ENCODE measurements at regions not wholly inside any gene's neighbourhood (a gene's known extent, or its start where the extent isn't known, plus 50 kb on each side); places are given as distances from the start of the nearest gene placed in this dataset.
"Not testable (repeated sequence)": the region's sequence is repeated elsewhere in the genome, so short reads cannot be mapped to it uniquely, and the experiment has no call there.

- 82 to 91% methylated on average over 15 of the region's 16 CpGs for WGBS, 2 donors
- H3K4me1 ChIP-seq (ENCODE audit: control insufficient read depth in 5 of 5, insufficient read depth in 5 of 5, low read length in 5 of 5); ATAC-seq (ENCODE audit: insufficient read depth, low FRiP score); H3K4me3 ChIP-seq; H3K27ac ChIP-seq (ENCODE audit: low read depth in 1 of 2, low read length in 1 of 2); H3K9me3 ChIP-seq (ENCODE audit: control insufficient read depth in 4 of 4, insufficient read depth in 3 of 4, low read length in 3 of 4); H3K9ac ChIP-seq (ENCODE audit: insufficient read depth in 1 of 2, low read length in 2 of 2); H3K36me3 ChIP-seq (ENCODE audit: control insufficient read depth in 4 of 4, insufficient read depth in 4 of 4, low read length in 4 of 4); DNase-seq; H3K27me3 ChIP-seq (ENCODE audit: control insufficient read depth in 3 of 3, insufficient read depth in 3 of 3, low read length in 2 of 3): not testable (repeated sequence)
Observed at GRCh38 chr1:219863816-219864215, 64.5 kb downstream of the SLC30A10 start.

GRCh38 chr1:219862366-219862765, 66.0 kb downstream of the SLC30A10 start:
- Histone ChIP-seq H3K27me3 (ENCODE audit: control insufficient read depth in 3 of 3, insufficient read depth in 3 of 3, low read length in 2 of 3) (no peaks in the 10 kb centered on the region), H3K4me3 (no peak overlapping the region), H3K36me3 (ENCODE audit: control insufficient read depth in 4 of 4, insufficient read depth in 4 of 4, low read length in 4 of 4) (no peaks in the 10 kb centered on the region), H3K27ac (ENCODE audit: low read depth in 1 of 2, low read length in 1 of 2) (no peak overlapping the region), H3K9me3 (ENCODE audit: control insufficient read depth in 4 of 4, insufficient read depth in 3 of 4, low read length in 3 of 4) (peaks cover 0 to 2% (median under 1%) of the 10 kb centered on the region in 4 donors), H3K9ac (ENCODE audit: insufficient read depth in 1 of 2, low read length in 2 of 2) (no peak overlapping the region), H3K4me1 (ENCODE audit: control insufficient read depth in 5 of 5, insufficient read depth in 5 of 5, low read length in 5 of 5) (no peaks in the 10 kb centered on the region)
- no peak for TF ChIP-seq CTCF (IDR thresholded peaks at IDR 0.05; ENCODE audit: control extremely low read depth, extremely low read depth)
- no peak for ATAC-seq (ENCODE audit: insufficient read depth, low FRiP score)
- WGBS, 2 donors, result 44 to 48% methylated on average over 1 of the region's 1 CpG
- no peak for DNase-seq

GRCh38 chr1:219858980-219859379, 69.4 kb downstream of the SLC30A10 start:
- 37 to 67% methylated on average over 3 of the region's 3 CpGs for WGBS, 2 donors
- H3K36me3 ChIP-seq (ENCODE audit: control insufficient read depth in 4 of 4, insufficient read depth in 4 of 4, low read length in 4 of 4), result no peaks in the 10 kb centered on the region
- no peaks in the 10 kb centered on the region for H3K27me3 ChIP-seq (ENCODE audit: control insufficient read depth in 3 of 3, insufficient read depth in 3 of 3, low read length in 2 of 3)
- H3K4me1 ChIP-seq (ENCODE audit: control insufficient read depth in 5 of 5, insufficient read depth in 5 of 5, low read length in 5 of 5), result no peaks in the 10 kb centered on the region
- H3K9me3 ChIP-seq (ENCODE audit: control insufficient read depth in 4 of 4, insufficient read depth in 3 of 4, low read length in 3 of 4), result peaks cover 0 to 2% (median under 1%) of the 10 kb centered on the region in 4 donors
- DNase-seq, result no peak
- no peak for ATAC-seq (ENCODE audit: insufficient read depth, low FRiP score)
- no peak overlapping the region for H3K4me3 ChIP-seq
- TF ChIP-seq CTCF (IDR thresholded peaks at IDR 0.05; ENCODE audit: control extremely low read depth, extremely low read depth), result no peak
- H3K9ac ChIP-seq (ENCODE audit: insufficient read depth in 1 of 2, low read length in 2 of 2), result no peak overlapping the region
- no peak overlapping the region for H3K27ac ChIP-seq (ENCODE audit: low read depth in 1 of 2, low read length in 1 of 2)

- Histone ChIP-seq H3K9ac (ENCODE audit: insufficient read depth in 1 of 2, low read length in 2 of 2) (no peak overlapping the region), H3K36me3 (ENCODE audit: control insufficient read depth in 4 of 4, insufficient read depth in 4 of 4, low read length in 4 of 4) (no peaks in the 10 kb centered on the region), H3K27me3 (ENCODE audit: control insufficient read depth in 3 of 3, insufficient read depth in 3 of 3, low read length in 2 of 3) (no peaks in the 10 kb centered on the region), H3K9me3 (ENCODE audit: control insufficient read depth in 4 of 4, insufficient read depth in 3 of 4, low read length in 3 of 4) (peaks cover 0 to 7% (median 0%) of the 10 kb centered on the region in 4 donors), H3K4me1 (ENCODE audit: control insufficient read depth in 5 of 5, insufficient read depth in 5 of 5, low read length in 5 of 5) (no peaks in the 10 kb centered on the region), H3K4me3 (no peak overlapping the region), H3K27ac (ENCODE audit: low read depth in 1 of 2, low read length in 1 of 2) (no peak overlapping the region)
- 74 to 79% methylated on average over 4 of the region's 4 CpGs for WGBS, 2 donors
- TF ChIP-seq CTCF (IDR thresholded peaks at IDR 0.05; ENCODE audit: control extremely low read depth, extremely low read depth), result no peak
- DNase-seq, result no peak
- ATAC-seq (ENCODE audit: insufficient read depth, low FRiP score), result no peak
Observed at GRCh38 chr1:219847215-219847855, 81.0 kb downstream of the SLC30A10 start.

GRCh38 chr1:219839595-219839994, 88.8 kb downstream of the SLC30A10 start:
- not testable (repeated sequence) for H3K27ac ChIP-seq (ENCODE audit: low read depth in 1 of 2, low read length in 1 of 2); DNase-seq

More at GRCh38 chr1:219839595-219839994, 88.8 kb downstream of the SLC30A10 start:
- not testable (repeated sequence) for H3K9ac ChIP-seq (ENCODE audit: insufficient read depth in 1 of 2, low read length in 2 of 2); H3K27me3 ChIP-seq (ENCODE audit: control insufficient read depth in 3 of 3, insufficient read depth in 3 of 3, low read length in 2 of 3); H3K9me3 ChIP-seq (ENCODE audit: control insufficient read depth in 4 of 4, insufficient read depth in 3 of 4, low read length in 3 of 4); H3K4me3 ChIP-seq; H3K36me3 ChIP-seq (ENCODE audit: control insufficient read depth in 4 of 4, insufficient read depth in 4 of 4, low read length in 4 of 4); ATAC-seq (ENCODE audit: insufficient read depth, low FRiP score); H3K4me1 ChIP-seq (ENCODE audit: control insufficient read depth in 5 of 5, insufficient read depth in 5 of 5, low read length in 5 of 5)
- WGBS, 2 donors, result 63 to 69% methylated on average over 14 of the region's 15 CpGs
